Left forelimb (tissue), 1 donor: ENCODE measurements at regions not wholly inside any gene's neighbourhood (a gene's known extent, or its start where the extent isn't known, plus 50 kb on each side); places are given as distances from the start of the nearest gene placed in this dataset.

Experiments
- DNase-seq: peaks from one replicate; pipeline ENCODE4 v3.0.0-alpha.2; 2018; ENCODE audit warnings: low spot score

DNA sequence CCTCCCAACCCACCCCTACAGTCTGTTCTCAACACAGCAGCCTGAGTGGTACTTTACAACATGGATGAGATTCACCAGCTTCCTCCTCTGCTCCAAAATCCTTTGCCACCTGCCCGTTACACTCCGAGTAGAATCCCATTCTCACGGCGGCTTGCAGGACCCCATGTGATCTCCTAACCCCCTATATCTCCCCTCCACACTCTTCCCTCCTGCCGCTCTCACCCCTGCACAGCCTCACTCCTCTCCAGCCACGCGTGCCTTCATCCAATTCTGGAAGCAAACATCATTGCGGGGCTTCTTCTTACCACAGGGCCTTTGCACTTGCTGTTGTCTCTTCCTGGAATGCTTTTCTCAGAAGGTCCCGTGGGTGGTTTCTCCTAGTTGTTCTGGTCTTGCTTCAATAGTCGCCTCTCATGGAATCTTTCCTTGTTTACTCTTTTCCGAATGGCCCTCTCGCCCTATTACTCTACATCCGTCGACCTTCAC, 472.3 kb downstream of the CDH26 start:
- DNase-seq, result no peak

DNA sequence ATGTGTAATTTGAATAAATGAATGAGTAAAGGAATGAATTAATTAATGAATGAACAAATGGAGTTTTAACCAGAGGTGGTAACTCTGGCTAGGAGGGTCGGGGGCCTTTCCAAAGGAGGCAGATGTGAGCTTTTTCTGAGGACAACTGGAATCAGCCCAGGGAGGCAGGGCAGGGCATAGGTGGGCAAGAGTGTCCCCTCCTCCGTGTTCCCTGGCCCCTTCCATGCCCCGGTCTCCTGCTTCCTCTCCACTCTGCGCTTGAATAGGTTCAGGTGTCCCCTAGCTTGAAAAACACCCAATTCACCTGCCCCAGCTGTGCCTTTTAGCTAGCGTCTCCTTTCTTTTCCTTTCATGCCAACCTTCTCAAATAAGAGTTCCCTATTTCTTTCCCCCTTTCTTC, 473.1 kb downstream of the CDH26 start:
- DNase-seq, result no peak

DNA sequence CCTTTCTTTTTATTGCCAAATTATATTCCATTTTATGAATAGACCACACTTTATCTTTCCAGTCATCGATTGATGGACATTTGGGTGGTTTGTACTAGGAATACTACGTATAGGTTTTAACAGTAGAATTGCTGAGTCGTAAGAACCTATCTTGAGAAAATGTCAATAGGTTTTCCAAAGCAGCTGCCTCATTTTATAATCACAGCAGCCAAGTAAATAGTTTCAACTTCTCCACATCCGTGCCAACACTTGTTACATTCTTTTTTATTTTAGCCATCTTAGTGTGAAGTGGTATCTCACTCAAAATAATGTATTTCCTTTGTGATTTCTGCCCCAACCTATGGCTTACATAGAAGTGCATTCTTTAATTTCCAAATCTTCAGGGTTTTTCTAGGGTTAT, 479.2 kb downstream of the CDH26 start:
- no peak for DNase-seq

DNA sequence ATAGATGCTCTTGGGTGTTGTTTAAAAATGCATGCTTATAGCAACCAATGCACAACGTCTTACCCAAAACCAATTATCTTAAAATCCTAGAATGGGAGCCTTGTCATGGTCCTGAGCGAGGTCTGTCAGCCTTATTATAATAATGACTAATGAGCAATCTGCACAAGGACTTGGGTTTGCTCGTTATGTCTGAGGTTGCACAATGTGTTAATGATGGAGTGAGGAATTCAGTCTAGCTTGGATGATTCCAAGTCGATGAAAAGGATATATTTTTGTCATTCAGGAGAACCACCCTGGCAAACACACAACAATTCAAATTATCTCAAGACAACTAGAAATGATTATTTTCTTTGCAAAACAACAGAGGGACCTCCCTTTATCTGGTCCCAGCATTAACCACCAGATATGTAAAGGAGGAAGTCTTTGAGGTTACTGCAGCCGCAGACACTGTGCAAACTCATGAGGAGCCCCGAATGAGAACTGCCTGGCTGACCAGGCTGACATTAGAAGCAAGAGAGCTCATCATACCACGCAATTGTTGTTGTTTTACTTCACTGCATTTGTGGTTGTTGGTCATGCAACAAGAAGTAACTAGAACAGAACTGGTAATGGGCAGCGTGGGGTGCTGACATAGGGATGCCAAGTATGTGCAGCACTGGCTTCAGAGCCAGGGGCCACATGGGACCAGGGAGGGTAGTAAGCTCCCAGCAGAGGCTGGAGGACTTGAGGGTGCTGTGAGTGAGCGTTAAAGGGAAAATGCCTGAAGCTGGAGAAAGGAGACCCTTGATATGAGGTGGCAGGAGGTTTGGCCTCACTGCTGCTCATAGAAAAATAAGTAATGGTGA, 488.3 kb downstream of the CDH26 start:
- DNase-seq, result no peak

DNA sequence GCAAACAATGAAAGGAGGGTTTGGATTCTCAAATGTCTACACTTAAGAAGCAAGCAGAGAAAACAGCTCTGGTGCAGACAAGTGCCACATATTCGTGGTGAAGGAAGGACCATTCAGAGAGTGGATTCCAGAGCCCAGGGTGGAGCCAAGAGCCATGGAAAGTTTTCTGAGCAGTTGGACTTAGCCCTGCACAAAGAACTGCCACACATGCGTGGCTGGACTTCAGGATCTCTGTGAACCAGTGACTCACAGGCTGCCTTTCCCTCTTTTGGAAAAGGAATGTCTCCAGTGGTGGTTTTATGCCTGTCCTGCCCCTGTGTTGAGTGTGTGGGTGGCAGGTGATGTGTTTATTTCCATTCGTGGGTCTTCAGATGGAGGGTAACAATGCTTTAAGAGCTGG, 489.5 kb downstream of the CDH26 start:
- no peak for DNase-seq

DNA sequence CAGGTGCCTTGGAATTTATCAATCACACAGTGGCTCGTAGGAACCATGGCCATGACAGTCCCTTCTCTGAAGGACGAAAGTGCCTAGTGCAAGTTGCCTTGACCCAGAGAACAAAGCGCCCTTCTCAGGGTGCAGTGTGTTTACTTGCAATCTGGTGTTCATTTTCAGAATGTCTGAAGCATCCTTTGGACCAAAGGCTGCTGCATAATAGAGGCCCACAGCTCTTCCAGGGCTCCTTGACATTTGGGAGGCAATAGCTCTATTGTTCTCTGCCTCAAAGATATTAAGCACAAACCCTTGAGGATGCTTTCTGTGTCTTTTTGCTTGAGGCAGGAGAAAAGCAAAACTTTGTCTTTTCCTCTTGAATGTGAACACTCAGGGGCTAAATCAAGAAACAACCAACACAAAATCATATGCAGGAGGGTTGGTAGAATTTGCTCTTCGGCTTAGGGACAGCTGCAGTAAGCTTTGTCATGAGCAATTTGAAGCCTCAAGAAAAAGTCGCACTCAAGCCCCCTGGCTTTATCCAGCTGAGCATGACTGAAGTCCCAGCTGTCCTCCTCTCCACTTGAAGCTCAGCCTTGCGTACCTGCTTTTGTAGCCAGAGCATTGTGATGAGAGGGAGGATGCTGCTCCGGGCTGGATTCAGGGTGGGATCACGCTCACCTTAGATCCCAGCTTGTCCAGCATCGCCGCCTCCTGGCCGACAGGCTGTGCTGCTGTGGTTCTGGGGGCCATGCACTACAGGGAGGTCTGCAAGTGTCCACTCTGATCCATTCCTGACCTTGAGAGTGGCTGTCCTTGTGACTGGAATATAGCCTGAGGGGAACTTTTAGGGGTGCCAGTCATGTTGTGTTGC, 495.4 kb downstream of the CDH26 start:
- DNase-seq, result no peak

DNA sequence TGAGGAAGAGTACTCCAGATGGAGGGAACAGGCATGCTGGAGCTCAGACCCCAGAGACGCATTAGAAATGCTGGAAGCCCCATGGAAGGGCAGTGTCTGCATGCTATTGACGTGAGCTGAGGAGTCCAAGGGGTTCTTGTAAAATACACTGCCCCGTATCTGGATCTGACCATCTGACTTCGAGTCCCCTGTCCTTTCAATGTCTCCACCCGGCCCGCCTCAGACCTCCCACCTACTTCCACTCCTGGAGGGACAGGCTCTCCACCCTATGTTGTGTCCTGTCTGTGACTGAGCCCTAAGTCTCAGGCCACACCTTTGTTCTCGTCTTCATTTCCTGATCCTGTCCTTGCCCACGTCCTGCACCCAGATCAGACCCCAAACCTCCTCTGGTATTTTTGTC, 496.3 kb downstream of the CDH26 start:
- no peak for DNase-seq

DNA sequence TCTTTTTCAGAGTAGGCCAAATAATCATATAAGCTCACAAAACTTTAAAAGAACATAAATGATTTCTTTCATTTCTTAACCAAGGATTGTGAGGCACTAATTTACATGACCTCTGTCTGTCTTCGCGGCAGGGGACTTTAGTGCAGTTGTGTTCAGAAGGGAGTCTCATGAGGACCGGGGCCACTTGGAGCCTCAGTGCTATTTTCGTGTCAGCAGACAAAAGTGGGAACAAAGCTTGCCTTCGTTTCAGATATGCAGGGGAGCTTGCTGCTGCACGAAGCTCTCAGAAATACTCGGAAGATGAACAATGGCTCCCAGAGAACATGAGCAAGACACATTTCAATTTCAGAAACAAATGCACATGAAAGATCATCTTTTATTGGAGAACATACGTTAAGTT, 497.0 kb downstream of the CDH26 start:
- no peak for DNase-seq

DNA sequence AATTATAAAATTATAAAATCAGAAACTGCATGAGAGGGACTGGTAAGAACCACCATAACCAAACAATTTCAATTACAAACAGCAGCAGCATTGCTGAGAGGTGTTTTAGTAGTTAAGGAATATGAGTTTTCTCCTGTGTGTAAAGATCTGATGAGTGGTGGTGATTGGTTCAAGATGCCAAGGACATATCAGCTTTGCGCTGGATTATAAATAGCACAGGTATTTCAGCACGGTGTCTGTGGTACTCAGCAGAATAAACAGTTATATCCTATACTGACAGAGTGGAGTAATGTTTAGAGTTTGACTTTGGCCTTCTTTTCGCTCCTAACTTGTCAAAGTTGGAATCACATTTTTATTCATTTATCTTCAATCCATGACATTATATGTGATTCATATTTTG, 501.0 kb downstream of the CDH26 start:
- no peak for DNase-seq

DNA sequence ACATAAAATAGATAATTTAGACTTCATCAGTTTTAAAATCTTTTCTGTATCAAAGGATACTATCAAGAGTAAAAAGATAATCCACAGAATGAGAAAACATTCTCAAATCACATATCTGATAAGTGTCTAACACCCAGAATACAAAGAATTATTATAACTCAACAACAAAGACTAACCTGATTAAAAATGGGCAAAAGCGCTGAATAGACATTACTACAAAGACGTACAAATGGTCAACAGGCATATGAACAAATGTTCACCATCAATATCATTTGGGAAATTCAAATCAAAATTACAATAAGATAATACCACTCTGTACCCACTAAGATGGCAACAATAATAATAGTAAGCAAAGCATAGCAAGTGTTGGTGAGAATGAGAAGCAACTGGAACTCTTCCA, 503.8 kb downstream of the CDH26 start:
- no peak for DNase-seq

DNA sequence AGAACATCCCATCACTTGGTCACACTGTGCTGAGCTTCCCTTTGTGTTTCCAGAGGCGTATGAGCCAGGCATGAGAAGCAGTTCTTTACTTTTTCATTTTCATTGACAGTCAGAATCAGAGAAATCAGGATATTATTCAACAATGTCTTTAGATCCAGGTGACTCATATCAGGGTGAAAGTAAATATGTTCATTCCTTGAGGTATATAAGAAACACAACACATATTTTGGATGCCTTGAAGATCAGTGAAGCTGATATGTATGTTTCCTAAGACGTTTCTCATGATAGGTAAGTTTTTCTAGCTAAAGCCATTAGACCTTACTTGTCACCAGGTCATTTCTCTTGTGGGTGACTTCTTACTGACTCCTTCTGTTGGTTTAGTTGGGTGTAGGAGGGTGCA, 505.6 kb downstream of the CDH26 start:
- no peak for DNase-seq

DNA sequence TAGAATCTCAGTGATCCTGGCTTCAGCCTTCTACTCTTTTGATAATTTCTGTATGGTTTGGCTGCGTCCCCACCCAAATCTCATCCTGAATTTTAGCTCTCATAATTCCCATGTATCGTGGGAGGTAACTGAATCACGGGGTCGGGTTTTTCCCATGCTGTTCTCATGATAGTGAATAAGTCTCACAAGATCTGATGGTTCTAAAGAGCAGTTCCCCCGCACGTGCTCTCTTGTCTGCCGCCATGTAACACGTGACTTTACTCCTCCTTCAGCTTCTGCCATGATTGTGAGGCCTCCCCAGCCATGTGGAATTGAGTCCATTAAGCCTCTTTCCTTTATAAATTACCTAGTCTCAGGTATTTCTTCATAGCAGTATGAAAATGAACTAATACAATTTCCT, 507.2 kb downstream of the CDH26 start:
- no peak for DNase-seq

DNA sequence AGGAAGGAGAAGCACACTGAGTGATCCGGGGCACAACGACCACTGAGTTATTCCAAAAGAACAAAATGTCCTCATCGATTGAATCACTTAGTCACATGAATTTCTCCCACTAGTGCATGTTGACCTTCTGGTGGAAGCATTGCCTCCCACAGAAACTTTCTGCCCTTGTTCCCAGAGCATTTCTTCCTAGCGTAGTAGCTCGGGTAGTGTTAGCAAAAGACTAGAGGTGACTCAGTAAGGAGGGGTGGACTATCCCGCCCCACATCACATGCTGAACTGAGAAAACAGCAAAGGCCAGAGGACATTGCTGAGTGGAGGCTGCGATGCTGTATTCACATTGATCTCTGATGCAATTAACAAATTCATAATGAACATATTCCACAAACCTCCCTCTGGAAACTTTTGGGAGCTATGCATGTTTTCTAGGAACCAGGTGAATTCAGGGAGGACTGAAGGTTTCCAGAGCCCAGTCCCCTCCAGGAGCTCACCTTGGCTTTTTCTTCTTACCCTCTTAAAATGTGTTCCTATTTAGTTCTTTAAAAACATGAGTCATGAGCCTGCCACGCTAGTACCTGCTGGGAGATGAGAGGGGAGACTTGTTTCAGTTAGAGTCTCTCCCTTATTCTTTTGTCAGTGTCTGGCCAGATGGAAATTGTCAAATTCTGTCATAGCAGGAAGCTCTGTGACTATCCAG, 507.9 kb downstream of the CDH26 start:
- DNase-seq, result no peak

DNA sequence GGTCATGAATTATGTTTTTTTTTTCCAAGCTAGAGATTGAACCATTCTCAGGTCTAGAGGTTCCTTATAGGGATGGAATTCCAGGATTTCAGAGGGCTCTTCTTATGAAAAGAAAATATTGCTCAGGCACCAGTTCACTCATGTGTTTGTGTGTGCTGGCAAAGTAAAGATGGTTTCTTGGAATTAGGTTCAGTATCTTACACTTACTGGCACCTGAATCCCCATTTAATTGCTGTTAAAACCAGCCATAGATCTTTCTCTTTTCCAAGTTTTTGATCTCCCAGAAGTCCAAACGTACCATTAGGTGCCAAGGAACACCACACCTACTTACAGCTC, 508.4 kb downstream of the CDH26 start:
- no peak for DNase-seq

DNA sequence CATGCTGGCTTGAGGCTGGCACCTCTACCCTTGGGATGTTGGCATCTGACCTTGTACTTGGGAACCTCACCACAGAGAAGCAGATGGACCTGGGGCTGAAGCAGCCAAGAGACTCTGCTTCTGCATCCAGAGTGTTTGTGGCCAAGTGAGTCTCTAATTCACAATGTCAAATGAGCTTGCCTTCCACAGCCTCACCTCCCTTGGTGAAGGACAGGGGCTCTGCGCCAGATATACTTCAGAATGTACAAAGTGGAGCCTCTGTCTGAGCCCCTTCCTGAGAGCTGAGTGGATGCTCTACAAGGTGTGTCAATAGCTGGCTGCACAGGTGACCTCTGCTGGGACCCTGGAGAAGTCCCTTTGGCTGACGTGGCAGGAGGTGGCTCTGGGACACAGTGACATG, 508.9 kb downstream of the CDH26 start:
- DNase-seq, result no peak

DNA sequence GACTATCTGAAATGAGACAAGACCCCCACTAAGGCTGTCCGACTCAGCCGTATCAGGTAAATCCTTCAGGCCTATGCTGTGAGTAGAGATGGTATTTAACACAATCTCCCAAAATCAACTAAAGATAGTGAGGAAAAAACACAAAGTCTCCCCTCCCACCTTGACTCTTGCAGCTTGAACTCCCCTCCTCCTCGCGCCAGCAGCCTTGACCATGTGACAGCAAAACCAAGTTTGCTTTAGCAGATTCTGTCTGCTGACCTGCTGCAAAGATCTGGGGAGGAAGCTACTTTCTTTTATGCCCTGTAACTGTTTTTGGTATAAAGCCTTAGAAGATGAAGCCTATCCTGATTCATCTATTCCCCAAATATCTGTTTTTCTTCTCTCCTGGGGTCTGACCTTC, 509.5 kb downstream of the CDH26 start:
- no peak for DNase-seq

DNA sequence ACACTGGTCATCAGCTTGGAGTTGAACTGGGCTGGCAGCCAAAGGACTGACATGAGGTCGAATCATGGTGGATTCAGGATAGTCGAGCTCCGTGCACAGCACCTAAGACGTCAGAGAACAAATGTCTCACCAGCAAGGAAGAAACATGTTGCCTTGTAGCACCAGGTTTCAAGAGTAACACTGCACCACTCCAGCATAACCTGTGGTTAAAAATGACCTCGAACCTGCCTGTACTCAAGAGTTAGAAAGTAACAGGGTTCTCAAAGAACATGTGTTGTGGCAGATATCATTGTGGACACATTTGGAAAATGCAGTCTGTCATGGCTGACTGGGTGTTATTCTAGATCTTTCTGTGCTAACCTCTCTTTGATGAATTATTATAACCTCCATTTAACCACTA, 511.6 kb downstream of the CDH26 start:
- no peak for DNase-seq

DNA sequence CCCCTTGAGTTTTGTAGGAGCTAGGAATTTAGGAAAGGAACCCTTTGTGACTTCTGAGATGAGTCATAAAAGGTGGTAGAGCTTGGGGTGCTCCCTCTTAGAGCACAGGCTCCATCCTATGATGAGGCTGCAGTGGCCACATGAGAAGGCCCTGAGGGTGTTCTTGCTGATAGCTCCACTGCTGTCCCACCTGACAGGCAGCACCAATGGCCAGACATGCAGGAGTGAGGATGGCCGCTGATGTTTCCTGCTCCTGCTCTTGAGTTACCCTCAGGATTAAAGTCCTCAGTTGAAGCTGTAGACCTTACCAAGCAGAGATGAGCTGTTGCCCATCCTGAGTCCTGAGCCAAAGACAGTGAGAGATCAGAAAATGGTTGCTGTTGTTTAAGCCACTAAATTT, 512.1 kb downstream of the CDH26 start:
- no peak for DNase-seq

DNA sequence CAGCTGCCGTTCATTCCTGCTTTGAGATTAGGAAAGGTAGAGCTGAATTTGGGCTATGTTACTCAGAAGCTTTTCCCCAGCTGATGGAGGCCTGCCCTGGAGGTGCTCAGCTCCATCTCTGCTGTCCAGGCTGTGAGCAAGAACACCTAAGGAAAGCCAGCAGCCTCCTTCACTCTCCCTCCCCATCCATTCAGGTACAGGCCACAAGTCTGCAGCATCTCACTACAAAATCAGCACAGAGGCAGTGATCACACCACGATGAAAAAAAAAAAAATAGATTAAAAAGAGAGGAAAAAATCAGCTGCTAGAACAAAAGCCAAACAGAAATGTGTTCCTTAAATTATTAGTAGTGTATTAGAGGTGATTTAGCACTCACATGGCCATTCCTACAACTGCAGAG, 515.0 kb downstream of the CDH26 start:
- no peak for DNase-seq

DNA sequence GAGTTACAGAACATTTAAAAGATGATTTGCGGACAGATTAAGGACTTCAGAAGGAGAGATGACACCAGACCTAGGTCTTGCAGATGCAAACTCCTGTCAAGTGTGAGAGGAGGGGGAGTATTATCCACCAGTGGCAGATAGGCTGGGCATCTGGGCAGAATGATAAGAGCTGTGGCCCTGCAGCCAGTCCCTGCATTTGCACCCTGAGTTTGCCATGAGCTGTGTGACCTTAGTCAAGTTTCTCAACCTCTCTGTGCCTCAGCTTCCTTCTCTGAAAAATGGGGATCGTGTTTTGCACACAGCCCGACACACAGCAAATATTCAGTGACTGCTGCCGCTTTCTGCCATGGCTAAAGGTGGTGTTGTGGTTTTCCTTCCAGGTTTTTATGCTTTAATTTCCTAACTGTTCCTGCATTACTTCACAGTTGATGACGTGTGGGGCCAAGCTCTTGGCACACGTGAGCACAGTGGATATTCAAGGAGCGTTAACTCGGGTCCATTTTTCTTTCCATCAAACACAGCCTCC, 516.2 kb downstream of the CDH26 start:
- no peak for DNase-seq

DNA sequence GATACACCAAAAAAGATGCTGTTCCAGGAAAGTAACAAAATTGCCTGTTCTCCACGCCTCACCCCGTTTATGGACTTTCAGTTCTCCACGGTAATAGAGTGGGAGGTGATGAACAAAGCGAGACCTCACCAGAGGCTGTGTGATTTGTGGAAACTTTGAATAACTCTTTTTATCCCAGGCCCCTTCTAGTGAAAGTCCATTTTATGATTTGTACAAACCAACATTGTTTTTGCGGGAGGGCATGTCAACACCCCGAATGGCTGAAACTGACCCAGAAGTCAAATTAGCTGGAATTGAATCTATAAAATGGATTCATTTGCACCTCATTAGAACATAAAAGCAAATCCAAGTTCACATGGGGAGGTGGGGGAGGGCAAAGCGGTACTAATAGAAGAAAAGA, 517.8 kb downstream of the CDH26 start:
- DNase-seq, result no peak

DNA sequence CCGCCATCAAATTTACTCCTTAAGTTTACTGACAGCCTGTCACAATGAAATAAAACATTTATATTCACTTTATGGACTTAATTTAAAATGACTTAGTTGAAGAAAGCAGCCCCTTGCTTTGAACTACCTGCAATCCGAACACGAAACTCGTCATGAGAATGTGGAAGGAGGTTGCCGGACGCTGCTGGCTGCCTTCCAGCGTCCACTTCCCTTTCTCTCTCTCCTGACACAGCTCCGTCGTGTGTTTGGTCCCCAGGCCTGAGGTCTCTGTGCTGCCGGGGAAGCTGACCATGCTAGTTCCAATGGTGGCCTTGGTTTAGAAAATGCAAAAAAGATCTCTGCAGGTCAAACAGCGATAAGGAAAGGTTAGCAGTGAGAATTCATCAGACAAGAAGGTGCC, 519.7 kb downstream of the CDH26 start:
- no peak for DNase-seq

DNA sequence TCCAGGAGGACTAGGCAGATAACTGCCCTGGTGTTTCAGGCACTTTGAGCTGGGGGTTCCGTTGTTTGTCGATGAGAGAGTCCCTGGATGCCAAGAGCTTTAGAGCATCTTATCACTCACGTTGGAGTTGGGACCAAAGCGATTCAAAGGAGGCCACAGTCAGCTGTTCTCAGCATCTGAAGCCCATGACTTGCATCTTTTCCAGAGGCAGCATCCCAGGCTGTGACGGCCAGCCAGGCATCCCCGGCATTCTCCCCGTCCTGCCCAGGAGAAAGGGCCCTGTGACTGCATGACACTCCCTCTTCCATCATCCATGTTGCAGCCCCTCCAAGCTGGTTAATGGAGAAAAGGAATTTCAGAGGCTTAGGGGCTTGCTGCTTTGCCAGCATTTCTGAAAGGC, 520.3 kb downstream of the CDH26 start:
- no peak for DNase-seq
